ENCODE measurements at regions not wholly inside any gene's neighbourhood (a gene's known extent, or its start where the extent isn't known, plus 50 kb on each side); places are given as distances from the start of the nearest gene placed in this dataset.

GRCh38 chr12:125376422-125376821 lies 311.2 kb downstream of the AACS start:
- no peak overlapping the region for H3K4me3 ChIP-seq
- H3K4me1 ChIP-seq (ENCODE audit: control insufficient read depth, insufficient read depth, low read length), result no peaks in the 10 kb centered on the region
- no TSS peak for BruUV-seq (replicated peaks)
- ChIA-PET POLR2A (no interaction called here), CTCF (no interaction called here), RAD21 (ENCODE audit: unreplicated experiment) (no interaction called here), SMC1A (ENCODE audit: uncharacterized antibody, unreplicated experiment) (no interaction called here)
- FAIRE-seq (no peak), ATAC-seq (no peak), DNase-seq (ENCODE audit: low read depth, low spot score) (no peak)
- intact Hi-C loops (cut with micrococcal nuclease; ENCODE audit: unreplicated experiment) (no loop called here), in situ Hi-C loops (cut with MboI) (no loop called here)
- no peak for TF ChIP-seq SP1 (IDR thresholded peaks at IDR 0.05; ENCODE audit: low read depth, low read length)
- no peak overlapping the region for H3K27ac ChIP-seq (ENCODE audit: control insufficient read depth, insufficient read depth)
- H3K79me2 ChIP-seq (ENCODE audit: control insufficient read depth, insufficient read depth, low read length), result no peaks in the 10 kb centered on the region
- H3K9me3 ChIP-seq (replicated peaks; ENCODE audit: control insufficient read depth, insufficient read depth, low read length), result no peaks in the 10 kb centered on the region
- no peaks in the 10 kb centered on the region for H4K20me1 ChIP-seq (ENCODE audit: control insufficient read depth, insufficient read depth)
- peaks cover 0 to 3% of the 10 kb centered on the region in 2 experiments; a peak in 1 of 4 replicates for H3K27me3 ChIP-seq (replicated peaks in 1 of 2; ENCODE audit: control insufficient read depth in 2 of 2, insufficient read depth in 2 of 2, low read length in 1 of 2)
- no peak overlapping the region for H3K4me2 ChIP-seq (ENCODE audit: control insufficient read depth, insufficient read depth)
- H3K36me3 ChIP-seq (ENCODE audit: control insufficient read depth in 2 of 2, insufficient read depth in 2 of 2, low read length in 1 of 2), result no peaks in the 10 kb centered on the region
- WGBS (ENCODE audit: insufficient coverage, insufficient replicate concordance, low lambda C conversion rate, missing lambda C conversion rate), result 21% methylated on average over 6 of the region's 6 CpGs
- H3K9ac ChIP-seq (ENCODE audit: control insufficient read depth, insufficient read depth, low read length), result no peak overlapping the region
- no peak overlapping the region for H2AFZ ChIP-seq (ENCODE audit: control insufficient read depth, low read depth, low read length)

- WGBS (ENCODE audit: insufficient coverage, insufficient replicate concordance, low lambda C conversion rate, missing lambda C conversion rate), result 5% methylated on average over 1 of the region's 1 CpG
- no peak for FAIRE-seq
- intact Hi-C loops (cut with micrococcal nuclease; ENCODE audit: unreplicated experiment), result no loop called here
- no peaks in the 10 kb centered on the region for H3K79me2 ChIP-seq (ENCODE audit: control insufficient read depth, insufficient read depth, low read length)
- in situ Hi-C loops (cut with MboI), result no loop called here
- ChIA-PET RAD21 (ENCODE audit: unreplicated experiment) (no interaction called here), POLR2A (no interaction called here), SMC1A (ENCODE audit: uncharacterized antibody, unreplicated experiment) (no interaction called here), CTCF (no interaction called here)
- no peak overlapping the region for H3K9ac ChIP-seq (ENCODE audit: control insufficient read depth, insufficient read depth, low read length)
- H3K9me3 ChIP-seq (replicated peaks; ENCODE audit: control insufficient read depth, insufficient read depth, low read length), result no peaks in the 10 kb centered on the region
- no peak overlapping the region for H3K4me2 ChIP-seq (ENCODE audit: control insufficient read depth, insufficient read depth)
- H3K27ac ChIP-seq (ENCODE audit: control insufficient read depth, insufficient read depth), result no peak overlapping the region
- DNase-seq (ENCODE audit: low read depth, low spot score), result no peak
- H3K36me3 ChIP-seq (ENCODE audit: control insufficient read depth in 2 of 2, insufficient read depth in 2 of 2, low read length in 1 of 2), result no peaks in the 10 kb centered on the region
- H2AFZ ChIP-seq (ENCODE audit: control insufficient read depth, low read depth, low read length), result no peak overlapping the region
- no TSS peak for BruUV-seq (replicated peaks)
- no peak for TF ChIP-seq POU2F2 (IDR thresholded peaks at IDR 0.05; ENCODE audit: borderline replicate concordance, low read depth, low read length)
- no peak for TF ChIP-seq IRF5 (IDR thresholded peaks at IDR 0.05; ENCODE audit: borderline replicate concordance)
- TF ChIP-seq LARP7 (IDR thresholded peaks at IDR 0.05), result no peak
- TF ChIP-seq SKIL (IDR thresholded peaks at IDR 0.05; ENCODE audit: low read depth, poor library complexity, severe bottlenecking), result no peak
- TF ChIP-seq HDAC6 (IDR thresholded peaks at IDR 0.05; ENCODE audit: unreplicated experiment), result no peak
- TF ChIP-seq NBN (IDR thresholded peaks at IDR 0.05), result no peak
- H3K4me1 ChIP-seq (ENCODE audit: control insufficient read depth, insufficient read depth, low read length), result no peaks in the 10 kb centered on the region
- H4K20me1 ChIP-seq (ENCODE audit: control insufficient read depth, insufficient read depth), result no peaks in the 10 kb centered on the region
- no peak for ATAC-seq
- no peak overlapping the region for H3K4me3 ChIP-seq
- H3K27me3 ChIP-seq (replicated peaks in 1 of 2; ENCODE audit: control insufficient read depth in 2 of 2, insufficient read depth in 2 of 2, low read length in 1 of 2), result peaks cover 0 to 3% of the 10 kb centered on the region in 2 experiments; a peak in 1 of 4 replicates
Observed at GRCh38 chr12:125377093-125377492, 311.9 kb downstream of the AACS start.
